ENCODE measurements at regions not wholly inside any gene's neighbourhood (a gene's known extent, or its start where the extent isn't known, plus 50 kb on each side); places are given as distances from the start of the nearest gene placed in this dataset.
A peak's percentile ranks its signal among the peaks of the same experiment; 100 is the strongest.

DNA sequence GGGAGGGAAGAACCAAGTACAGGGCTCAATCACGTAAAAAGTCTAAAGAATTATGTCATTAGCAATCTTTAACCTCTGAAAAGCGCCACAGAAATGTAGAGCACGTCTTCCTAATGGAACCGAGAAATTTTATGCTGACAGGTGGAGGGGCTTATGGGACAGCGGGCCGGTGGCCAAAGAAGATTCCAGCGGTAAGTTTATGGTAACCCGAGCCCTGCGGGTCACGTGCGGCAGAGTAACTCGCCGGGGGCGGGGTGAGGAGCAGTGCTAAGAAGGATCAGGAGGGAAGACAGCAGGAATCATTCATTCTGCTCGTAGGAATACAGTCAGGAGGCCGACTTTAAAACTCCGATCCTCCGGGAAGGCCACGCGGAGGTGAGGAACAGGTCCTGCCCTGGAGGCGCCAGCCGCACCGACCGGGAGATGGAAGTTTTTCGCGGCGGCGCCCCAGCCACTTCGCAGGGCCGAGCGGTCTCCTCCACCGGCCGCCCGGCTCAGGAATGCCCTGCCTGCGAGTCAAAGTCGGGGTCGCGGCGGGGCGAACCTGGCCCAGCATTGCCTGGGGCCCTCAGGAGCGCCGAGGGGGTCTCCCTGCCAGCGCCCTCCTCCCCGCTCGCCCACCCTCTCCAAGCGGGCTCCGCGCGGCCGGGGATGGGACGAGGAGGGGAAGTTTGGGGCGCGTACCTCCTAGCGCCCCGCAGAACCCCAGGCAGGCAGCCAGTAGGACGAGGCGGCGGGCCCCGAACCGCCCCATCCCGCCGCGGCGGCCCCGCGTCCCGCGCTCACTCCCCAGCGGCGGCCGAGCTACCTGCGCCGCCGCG, 101.8 kb downstream of the ESM1 start:
- TF ChIP-seq, protein P1, sequence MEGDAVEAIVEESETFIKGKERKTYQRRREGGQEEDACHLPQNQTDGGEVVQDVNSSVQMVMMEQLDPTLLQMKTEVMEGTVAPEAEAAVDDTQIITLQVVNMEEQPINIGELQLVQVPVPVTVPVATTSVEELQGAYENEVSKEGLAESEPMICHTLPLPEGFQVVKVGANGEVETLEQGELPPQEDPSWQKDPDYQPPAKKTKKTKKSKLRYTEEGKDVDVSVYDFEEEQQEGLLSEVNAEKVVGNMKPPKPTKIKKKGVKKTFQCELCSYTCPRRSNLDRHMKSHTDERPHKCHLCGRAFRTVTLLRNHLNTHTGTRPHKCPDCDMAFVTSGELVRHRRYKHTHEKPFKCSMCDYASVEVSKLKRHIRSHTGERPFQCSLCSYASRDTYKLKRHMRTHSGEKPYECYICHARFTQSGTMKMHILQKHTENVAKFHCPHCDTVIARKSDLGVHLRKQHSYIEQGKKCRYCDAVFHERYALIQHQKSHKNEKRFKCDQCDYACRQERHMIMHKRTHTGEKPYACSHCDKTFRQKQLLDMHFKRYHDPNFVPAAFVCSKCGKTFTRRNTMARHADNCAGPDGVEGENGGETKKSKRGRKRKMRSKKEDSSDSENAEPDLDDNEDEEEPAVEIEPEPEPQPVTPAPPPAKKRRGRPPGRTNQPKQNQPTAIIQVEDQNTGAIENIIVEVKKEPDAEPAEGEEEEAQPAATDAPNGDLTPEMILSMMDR (IDR thresholded peaks at IDR 0.05; ENCODE audit: unreplicated experiment), result no peak
- H3K27ac Mint-ChIP-seq, result peak overlapping the region; percentile 90
- peak; percentile 37 for DNase-seq (ENCODE audit: low spot score, unreplicated experiment)
- peak overlapping the region; percentile 79 for H3K4me3 Mint-ChIP-seq (ENCODE audit: low read depth)
- no peaks in the 10 kb centered on the region for H3K36me3 Mint-ChIP-seq (ENCODE audit: insufficient read depth)
- H3K4me1 Mint-ChIP-seq (ENCODE audit: low read depth), result peaks cover 24% of the 10 kb centered on the region
- H3K27me3 Mint-ChIP-seq, result peaks cover 27% of the 10 kb centered on the region
- H3K9me3 Mint-ChIP-seq (ENCODE audit: low read depth), result no peaks in the 10 kb centered on the region

DNA sequence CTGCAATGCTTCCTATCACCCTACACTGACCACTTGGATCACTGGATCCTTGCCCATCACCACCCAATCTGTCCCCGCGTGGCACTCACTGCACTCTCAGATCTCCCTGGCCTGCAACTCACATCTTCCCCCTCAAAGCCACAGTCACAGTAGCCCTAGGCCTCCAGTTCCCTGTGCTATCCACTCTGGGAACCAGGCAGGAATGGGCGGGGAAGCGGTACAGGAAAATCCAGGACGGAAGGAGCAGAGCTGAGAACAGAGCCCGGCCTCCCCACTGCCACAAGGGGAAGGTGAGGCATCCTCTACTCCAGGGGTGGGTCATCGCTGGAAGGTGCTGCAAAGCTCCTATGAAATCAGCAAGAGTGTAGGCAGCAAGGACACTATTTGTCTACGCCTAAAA, 102.6 kb downstream of the ESM1 start:
- TF ChIP-seq, protein P1 (IDR thresholded peaks at IDR 0.05; ENCODE audit: unreplicated experiment), result no peak
- no peak for DNase-seq (ENCODE audit: low spot score, unreplicated experiment)
- Mint-ChIP-seq H3K4me3 (ENCODE audit: low read depth) (peak overlapping the region; percentile 79), H3K36me3 (ENCODE audit: insufficient read depth) (no peaks in the 10 kb centered on the region), H3K27ac (peak overlapping the region; percentile 90), H3K4me1 (ENCODE audit: low read depth) (peaks cover 24% of the 10 kb centered on the region), H3K9me3 (ENCODE audit: low read depth) (no peaks in the 10 kb centered on the region), H3K27me3 (peaks cover 27% of the 10 kb centered on the region)

DNA sequence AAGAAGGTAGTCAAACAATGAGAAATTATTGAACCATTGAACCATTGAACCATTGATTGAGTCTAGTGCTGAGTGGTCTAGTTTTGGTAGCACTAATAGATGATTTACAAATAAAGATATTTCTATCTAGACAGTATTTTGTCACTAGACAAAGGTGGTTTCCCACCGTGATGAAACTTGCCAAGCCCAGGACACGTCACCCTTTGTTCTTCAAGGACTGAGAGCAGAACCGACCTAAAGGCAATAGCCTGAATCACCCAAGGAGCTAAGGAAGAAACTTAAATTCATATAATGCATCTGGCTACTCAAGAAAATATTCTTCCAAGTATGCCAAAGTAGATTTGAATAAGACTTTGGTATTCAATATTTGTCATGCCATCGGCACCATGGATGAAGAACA, 103.3 kb downstream of the ESM1 start:
- no peak overlapping the region for H3K27ac Mint-ChIP-seq
- peaks cover 28% of the 10 kb centered on the region for H3K4me1 Mint-ChIP-seq (ENCODE audit: low read depth)
- no peak for DNase-seq (ENCODE audit: low spot score, unreplicated experiment)
- H3K4me3 Mint-ChIP-seq (ENCODE audit: low read depth), result no peak overlapping the region
- no peaks in the 10 kb centered on the region for H3K36me3 Mint-ChIP-seq (ENCODE audit: insufficient read depth)
- TF ChIP-seq, protein P1 (IDR thresholded peaks at IDR 0.05; ENCODE audit: unreplicated experiment), result no peak
- H3K27me3 Mint-ChIP-seq, result peaks cover 27% of the 10 kb centered on the region
- H3K9me3 Mint-ChIP-seq (ENCODE audit: low read depth), result no peaks in the 10 kb centered on the region

DNA sequence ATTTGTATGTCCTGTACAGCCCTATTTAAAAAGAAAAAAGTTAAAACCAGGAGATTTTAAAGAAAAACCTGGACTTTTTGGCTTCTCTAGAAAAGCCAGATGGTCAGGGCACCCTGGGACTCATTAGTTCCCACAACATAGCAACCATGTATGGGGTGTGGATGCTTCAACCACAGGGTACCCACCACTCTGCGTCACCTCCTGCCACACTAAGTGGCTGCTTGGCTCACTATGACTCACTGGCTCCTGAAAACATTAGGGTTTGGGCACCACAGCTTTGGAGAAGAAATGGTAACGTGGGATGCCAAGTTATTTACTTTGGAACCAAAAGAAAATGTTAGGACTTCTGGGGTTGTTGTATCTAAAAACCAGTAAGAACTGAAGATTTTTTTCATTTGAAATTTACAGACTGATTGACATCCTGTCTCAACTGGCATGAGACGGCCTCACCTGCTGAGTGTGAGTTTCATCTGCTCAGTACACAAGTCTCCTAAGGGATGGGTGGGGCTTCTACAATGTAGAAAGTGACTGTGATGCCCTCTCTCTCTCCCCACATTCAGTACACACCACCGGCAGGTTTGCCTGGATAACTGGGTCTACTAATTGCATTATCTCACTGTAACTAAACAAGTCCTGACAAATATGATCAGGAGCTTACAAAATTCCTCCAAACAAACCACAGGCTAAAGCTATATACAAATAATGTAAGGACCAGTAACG, 103.9 kb downstream of the ESM1 start:
- no peak overlapping the region for H3K4me3 Mint-ChIP-seq (ENCODE audit: low read depth)
- H3K9me3 Mint-ChIP-seq (ENCODE audit: low read depth), result no peaks in the 10 kb centered on the region
- H3K27ac Mint-ChIP-seq, result no peak overlapping the region
- H3K4me1 Mint-ChIP-seq (ENCODE audit: low read depth), result peaks cover 30% of the 10 kb centered on the region
- peaks cover 24% of the 10 kb centered on the region for H3K27me3 Mint-ChIP-seq
- DNase-seq (ENCODE audit: low spot score, unreplicated experiment), result no peak
- TF ChIP-seq, protein P1 (IDR thresholded peaks at IDR 0.05; ENCODE audit: unreplicated experiment), result no peak
- H3K36me3 Mint-ChIP-seq (ENCODE audit: insufficient read depth), result no peaks in the 10 kb centered on the region

DNA sequence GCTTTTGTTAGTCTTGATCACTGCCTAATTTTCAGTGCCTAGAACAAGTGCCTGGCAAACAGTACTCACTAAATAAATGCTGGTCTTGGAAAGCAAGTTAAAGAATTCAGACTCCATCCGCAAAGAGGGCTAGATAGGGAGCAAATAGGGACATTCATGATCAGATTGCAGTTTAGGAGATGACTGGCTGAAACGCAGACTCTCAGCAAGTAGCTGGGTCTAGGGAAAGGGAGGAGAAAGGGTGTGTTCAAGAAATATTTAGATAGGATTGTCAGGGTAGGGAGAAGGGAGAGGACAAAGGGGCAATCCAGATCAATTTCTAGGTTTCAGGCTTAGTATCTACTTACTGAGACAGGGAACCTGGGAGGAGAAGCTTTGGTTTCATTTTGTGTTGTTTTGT, 108.4 kb downstream of the ESM1 start:
- Mint-ChIP-seq H3K36me3 (ENCODE audit: insufficient read depth) (no peaks in the 10 kb centered on the region), H3K4me1 (ENCODE audit: low read depth) (peaks cover 49% of the 10 kb centered on the region), H3K9me3 (ENCODE audit: low read depth) (no peaks in the 10 kb centered on the region), H3K27ac (peak overlapping the region; percentile 97), H3K27me3 (no peaks in the 10 kb centered on the region), H3K4me3 (ENCODE audit: low read depth) (no peak overlapping the region)
- TF ChIP-seq, protein P1 (IDR thresholded peaks at IDR 0.05; ENCODE audit: unreplicated experiment), result no peak
- no peak for DNase-seq (ENCODE audit: low spot score, unreplicated experiment)
